ENCODE measurements at regions not wholly inside any gene's neighbourhood (a gene's known extent, or its start where the extent isn't known, plus 50 kb on each side); places are given as distances from the start of the nearest gene placed in this dataset.

DNA sequence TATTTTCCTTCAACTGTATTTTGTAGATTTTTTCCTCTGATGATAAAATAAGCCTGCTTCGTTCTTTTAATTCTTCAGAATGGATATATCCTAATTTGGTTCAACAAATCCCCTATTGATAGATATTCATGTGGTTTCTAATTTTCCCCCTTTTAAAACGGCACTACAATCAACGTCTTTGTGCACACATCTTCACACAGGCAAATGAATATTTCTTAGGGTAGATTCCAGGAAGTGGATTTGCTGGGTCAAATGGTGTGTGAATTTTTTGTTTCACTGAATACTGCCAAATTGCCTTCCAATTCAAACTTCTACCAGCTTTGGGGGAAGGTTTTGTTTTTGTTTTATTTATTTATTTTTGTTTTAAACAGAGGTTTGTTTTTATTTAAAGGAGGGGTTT lies 287.2 kb downstream of the FOXO1 start:
- H3K27ac ChIP-seq (ENCODE audit: control insufficient read depth, insufficient read depth, low read length) = no peak overlapping the region
- DNase-seq (ENCODE audit: low read depth, low spot score) = no peak
- no peaks in the 10 kb centered on the region for H3K9me3 ChIP-seq (ENCODE audit: control insufficient read depth, low read depth, low read length)
- H3K36me3 ChIP-seq (ENCODE audit: control insufficient read depth in 2 of 2, extremely low read depth in 1 of 2, insufficient read depth in 2 of 2, low read length in 2 of 2) = no peaks in the 10 kb centered on the region
- H3K9me1 ChIP-seq (ENCODE audit: control insufficient read depth, extremely low read depth, insufficient read depth, low read length) = no peaks in the 10 kb centered on the region
- no peak overlapping the region for H3K4me3 ChIP-seq (ENCODE audit: control insufficient read depth in 2 of 3, extremely low read depth in 1 of 3, insufficient read depth in 2 of 3, low read depth in 1 of 3, low read length in 3 of 3)
- dilution Hi-C loops (cut with MboI; ENCODE audit: extremely low pct_ligation_motif_present, low sequenced_read_pairs) = no loop called here
- no peaks in the 10 kb centered on the region for H4K20me1 ChIP-seq (ENCODE audit: control insufficient read depth, extremely low read depth, insufficient read depth, low read length)
- H3K9ac ChIP-seq (ENCODE audit: control insufficient read depth, extremely low read depth, insufficient read depth, low read length) = no peak overlapping the region
- H3K4me1 ChIP-seq (ENCODE audit: control insufficient read depth, extremely low read depth, insufficient read depth, low read length) = no peaks in the 10 kb centered on the region
- no peaks in the 10 kb centered on the region for H3K79me2 ChIP-seq (ENCODE audit: control insufficient read depth, insufficient read depth, low read length)
- H2AFZ ChIP-seq (ENCODE audit: control insufficient read depth, low read length) = no peak overlapping the region
- FAIRE-seq = no peak
- H3K4me2 ChIP-seq (ENCODE audit: control insufficient read depth, extremely low read depth, insufficient read depth, low read depth, low read length) = no peak overlapping the region
- H3K27me3 ChIP-seq (ENCODE audit: control insufficient read depth, extremely low read depth, insufficient read depth, low read length) = no peaks in the 10 kb centered on the region
- TF ChIP-seq, protein P1, sequence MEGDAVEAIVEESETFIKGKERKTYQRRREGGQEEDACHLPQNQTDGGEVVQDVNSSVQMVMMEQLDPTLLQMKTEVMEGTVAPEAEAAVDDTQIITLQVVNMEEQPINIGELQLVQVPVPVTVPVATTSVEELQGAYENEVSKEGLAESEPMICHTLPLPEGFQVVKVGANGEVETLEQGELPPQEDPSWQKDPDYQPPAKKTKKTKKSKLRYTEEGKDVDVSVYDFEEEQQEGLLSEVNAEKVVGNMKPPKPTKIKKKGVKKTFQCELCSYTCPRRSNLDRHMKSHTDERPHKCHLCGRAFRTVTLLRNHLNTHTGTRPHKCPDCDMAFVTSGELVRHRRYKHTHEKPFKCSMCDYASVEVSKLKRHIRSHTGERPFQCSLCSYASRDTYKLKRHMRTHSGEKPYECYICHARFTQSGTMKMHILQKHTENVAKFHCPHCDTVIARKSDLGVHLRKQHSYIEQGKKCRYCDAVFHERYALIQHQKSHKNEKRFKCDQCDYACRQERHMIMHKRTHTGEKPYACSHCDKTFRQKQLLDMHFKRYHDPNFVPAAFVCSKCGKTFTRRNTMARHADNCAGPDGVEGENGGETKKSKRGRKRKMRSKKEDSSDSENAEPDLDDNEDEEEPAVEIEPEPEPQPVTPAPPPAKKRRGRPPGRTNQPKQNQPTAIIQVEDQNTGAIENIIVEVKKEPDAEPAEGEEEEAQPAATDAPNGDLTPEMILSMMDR (optimal IDR thresholded peaks at IDR 0.05 in 1 of 3, IDR thresholded peaks at IDR 0.05 in 1 of 3, conservative IDR thresholded peaks at IDR 0.05 in 1 of 3; ENCODE audit: extremely low read depth in 1 of 3, insufficient read depth in 2 of 3, low read length in 3 of 3) = no peak
- no peak for TF ChIP-seq EZH2 (IDR thresholded peaks at IDR 0.05; ENCODE audit: low read length)

DNA sequence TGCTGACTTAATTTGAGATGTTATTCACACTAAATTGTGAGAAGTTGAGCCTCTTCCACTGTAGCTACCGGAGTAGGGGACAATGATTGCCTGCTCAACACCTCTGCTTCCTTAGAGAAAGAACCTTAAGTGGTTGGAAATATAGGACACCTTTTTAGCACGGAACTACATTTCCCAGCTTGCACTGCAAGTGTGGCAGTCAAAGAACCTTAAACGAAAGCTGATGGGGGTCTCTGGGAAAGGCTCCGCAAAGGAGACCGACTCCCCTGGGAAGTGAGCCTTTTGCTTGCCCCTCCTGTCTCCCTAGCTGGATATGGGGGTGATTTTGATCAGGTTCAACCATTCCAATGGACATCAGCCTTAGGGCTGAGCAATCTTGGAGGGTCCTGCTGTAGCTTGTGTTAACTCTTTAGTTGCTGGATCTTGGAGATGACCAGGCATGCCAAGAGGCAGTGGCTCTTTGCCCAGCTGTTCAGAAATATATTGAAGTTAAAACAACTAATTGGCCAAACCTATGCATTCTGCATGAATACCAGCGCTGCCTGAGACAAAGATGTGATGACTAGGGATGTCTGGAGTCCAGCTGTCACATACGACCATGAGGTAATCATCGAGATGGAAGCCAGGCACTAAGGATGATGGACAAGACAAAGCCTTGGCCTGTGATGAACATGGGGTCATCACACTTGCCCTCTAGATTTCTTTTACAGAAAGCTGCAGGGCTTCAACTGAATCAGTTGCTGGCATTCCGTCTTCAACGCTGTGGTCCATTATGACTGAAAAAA lies 286.5 kb downstream of the FOXO1 start:
- FAIRE-seq (no peak), DNase-seq (ENCODE audit: low read depth, low spot score) (no peak)
- peaks cover 2% of the 10 kb centered on the region for H3K4me1 ChIP-seq (ENCODE audit: control insufficient read depth, extremely low read depth, insufficient read depth, low read length)
- no peak overlapping the region for H3K27ac ChIP-seq (ENCODE audit: control insufficient read depth, insufficient read depth, low read length)
- no peak overlapping the region for H3K4me2 ChIP-seq (ENCODE audit: control insufficient read depth, extremely low read depth, insufficient read depth, low read depth, low read length)
- H3K9ac ChIP-seq (ENCODE audit: control insufficient read depth, extremely low read depth, insufficient read depth, low read length) = no peak overlapping the region
- no peaks in the 10 kb centered on the region for H4K20me1 ChIP-seq (ENCODE audit: control insufficient read depth, extremely low read depth, insufficient read depth, low read length)
- H3K9me1 ChIP-seq (ENCODE audit: control insufficient read depth, extremely low read depth, insufficient read depth, low read length) = no peaks in the 10 kb centered on the region
- no peaks in the 10 kb centered on the region for H3K36me3 ChIP-seq (ENCODE audit: control insufficient read depth in 2 of 2, extremely low read depth in 1 of 2, insufficient read depth in 2 of 2, low read length in 2 of 2)
- H3K9me3 ChIP-seq (ENCODE audit: control insufficient read depth, low read depth, low read length) = no peaks in the 10 kb centered on the region
- no peak for TF ChIP-seq EZH2 (IDR thresholded peaks at IDR 0.05; ENCODE audit: low read length)
- TF ChIP-seq, protein P1 (optimal IDR thresholded peaks at IDR 0.05 in 1 of 3, IDR thresholded peaks at IDR 0.05 in 1 of 3, conservative IDR thresholded peaks at IDR 0.05 in 1 of 3; ENCODE audit: extremely low read depth in 1 of 3, insufficient read depth in 2 of 3, low read length in 3 of 3) = no peak
- H2AFZ ChIP-seq (ENCODE audit: control insufficient read depth, low read length) = no peak overlapping the region
- H3K4me3 ChIP-seq (ENCODE audit: control insufficient read depth in 2 of 3, extremely low read depth in 1 of 3, insufficient read depth in 2 of 3, low read depth in 1 of 3, low read length in 3 of 3) = no peak overlapping the region
- H3K79me2 ChIP-seq (ENCODE audit: control insufficient read depth, insufficient read depth, low read length) = no peaks in the 10 kb centered on the region
- no peaks in the 10 kb centered on the region for H3K27me3 ChIP-seq (ENCODE audit: control insufficient read depth, extremely low read depth, insufficient read depth, low read length)
- dilution Hi-C loops (cut with MboI; ENCODE audit: extremely low pct_ligation_motif_present, low sequenced_read_pairs) = no loop called here

Measured in keratinocyte (primary cell).